ENCODE measurements at regions not wholly inside any gene's neighbourhood (a gene's known extent, or its start where the extent isn't known, plus 50 kb on each side); places are given as distances from the start of the nearest gene placed in this dataset.
A peak's percentile ranks its signal among the peaks of the same experiment; 100 is the strongest.

DNA sequence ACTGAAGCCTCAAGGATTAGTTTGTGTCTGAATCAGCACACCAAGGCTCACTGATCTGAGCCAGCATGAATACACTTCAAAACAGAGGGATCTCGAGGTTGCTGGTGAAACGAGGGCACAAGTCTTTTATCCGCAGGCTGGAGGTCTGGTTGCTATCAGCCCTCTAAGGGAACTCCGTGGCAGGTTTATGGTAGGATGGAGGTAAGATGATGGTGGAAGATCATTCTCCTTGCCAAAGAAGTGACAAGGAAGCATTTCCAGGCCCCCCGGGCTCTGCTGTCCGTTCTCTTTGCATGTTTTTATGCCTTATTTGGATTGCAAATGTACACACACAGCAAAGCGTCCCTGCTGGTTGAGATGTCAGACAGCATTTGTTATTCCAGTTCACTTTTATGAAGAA, 268.3 kb downstream of the ARHGAP12 start:
- ATAC-seq (no peak), DNase-seq (no peak)
- intact Hi-C loops (cut with micrococcal nuclease) = no loop called here

DNA sequence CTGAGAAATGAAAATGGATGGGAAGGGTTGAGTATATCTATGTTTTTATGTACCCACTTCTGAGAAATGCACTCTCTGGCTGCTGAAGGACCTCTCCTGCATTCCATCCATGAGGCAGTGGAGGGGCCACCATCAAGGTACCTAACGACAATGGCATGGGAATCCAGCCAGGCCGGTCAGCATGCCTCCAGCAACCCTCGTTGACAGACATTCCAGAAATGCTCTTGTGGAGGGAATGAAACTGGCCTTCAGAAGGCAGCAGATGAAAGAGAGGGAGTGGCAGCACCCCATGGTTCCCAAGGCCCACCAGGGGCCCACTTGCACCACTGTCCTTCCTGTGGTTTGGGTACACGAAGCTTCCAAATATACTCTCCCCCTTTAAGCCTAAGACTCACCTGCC, 269.0 kb downstream of the ARHGAP12 start:
- DNase-seq = no peak
- no peak for ATAC-seq
- intact Hi-C loops (cut with micrococcal nuclease) = no loop called here

DNA sequence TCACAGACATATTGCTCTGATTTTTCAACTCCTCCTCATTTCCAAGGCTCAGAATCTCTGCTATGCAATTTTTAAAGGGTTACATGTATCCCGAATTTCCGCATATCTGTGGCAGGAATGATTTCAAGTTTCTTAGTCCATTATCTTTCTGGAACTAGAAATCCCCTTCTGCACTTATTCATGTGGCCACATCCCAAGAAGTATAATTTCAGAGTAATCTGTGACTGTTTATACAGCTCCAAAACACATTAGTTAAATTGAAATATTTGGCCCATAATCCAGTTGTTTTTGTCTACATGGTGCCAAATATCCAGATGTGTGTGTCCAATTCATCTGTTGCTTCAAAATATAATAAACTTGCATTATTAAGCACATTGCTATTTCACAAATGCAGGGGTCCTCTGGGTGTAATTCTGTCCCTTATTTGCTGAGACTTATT, 271.2 kb downstream of the ARHGAP12 start:
- DNase-seq (no peak), ATAC-seq (peak; percentile 79)
- intact Hi-C loops (cut with micrococcal nuclease) = no loop called here

DNA sequence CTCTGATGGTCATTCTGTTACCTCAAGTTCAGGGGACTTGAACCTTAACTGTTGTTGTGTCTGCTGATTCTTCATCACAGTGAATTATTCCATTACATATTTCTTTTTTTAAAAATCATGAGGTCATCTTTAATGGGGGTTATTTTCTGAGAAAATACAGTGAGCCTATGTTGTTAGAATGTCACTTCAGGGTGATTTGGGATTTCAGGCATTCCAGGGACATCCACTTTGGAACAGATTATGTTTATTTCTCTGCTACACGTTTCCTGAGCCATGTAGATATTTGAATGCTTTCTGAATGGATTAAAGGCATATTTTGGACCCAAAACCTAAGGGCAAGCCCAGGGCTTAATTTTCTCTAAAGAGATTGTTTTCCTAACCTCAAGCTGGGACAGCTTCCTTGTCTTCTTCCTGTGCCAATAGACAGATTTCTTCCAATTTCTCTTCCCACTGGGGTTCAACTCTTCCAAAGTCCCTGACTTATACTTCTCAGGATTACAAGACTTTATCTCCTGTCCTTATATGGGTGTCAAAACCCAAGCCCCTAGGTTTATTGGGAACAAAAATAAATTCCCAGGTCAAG, 271.7 kb downstream of the ARHGAP12 start:
- ATAC-seq (peak; percentile 88), DNase-seq (no peak)
- intact Hi-C loops (cut with micrococcal nuclease) = no loop called here

DNA sequence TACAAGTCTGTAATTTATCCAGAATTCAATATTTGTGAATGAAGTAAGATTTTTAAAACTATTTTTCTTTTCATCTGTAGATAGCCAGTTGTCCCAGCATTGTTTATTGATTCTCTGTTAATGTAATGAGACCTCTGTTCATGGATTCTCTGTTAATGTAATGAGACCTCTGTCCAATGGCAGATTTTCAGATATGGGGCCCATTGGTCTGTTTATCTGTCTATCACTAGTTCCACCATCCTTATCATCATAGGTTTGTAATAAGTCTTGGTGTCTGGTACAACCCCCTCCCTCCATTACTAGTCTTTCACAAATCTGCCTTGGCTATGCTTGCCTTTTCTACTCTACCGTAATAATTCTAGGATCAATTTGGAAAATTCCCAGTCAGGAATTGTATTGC, 276.6 kb downstream of the ARHGAP12 start:
- intact Hi-C loops (cut with micrococcal nuclease) = no loop called here

DNA sequence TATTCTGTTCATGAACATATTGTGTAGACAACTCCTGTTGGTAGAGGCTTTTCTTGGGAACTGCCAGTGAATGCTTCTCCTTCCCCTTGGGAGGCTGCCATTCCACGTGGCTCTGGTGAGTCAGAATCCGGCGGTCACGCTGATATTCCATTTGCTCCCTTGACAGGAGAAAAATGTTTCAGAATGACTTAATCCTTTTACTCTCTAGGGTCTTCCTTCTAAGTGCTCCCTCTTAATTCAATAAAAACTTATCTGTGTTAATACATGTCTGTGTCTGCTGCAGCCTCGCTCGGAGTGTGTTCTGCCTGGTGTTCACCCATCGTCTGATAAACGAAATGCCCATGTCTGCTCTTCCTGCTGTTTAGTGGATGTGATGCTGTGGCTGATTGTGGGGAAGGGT, 278.6 kb downstream of the ARHGAP12 start:
- intact Hi-C loops (cut with micrococcal nuclease) = no loop called here
- ATAC-seq (peak; percentile 94), DNase-seq (peak; percentile 80)

More for the DNA sequence above, 276.6 kb downstream of the ARHGAP12 start:
- DNase-seq (no peak), ATAC-seq (no peak)

DNA sequence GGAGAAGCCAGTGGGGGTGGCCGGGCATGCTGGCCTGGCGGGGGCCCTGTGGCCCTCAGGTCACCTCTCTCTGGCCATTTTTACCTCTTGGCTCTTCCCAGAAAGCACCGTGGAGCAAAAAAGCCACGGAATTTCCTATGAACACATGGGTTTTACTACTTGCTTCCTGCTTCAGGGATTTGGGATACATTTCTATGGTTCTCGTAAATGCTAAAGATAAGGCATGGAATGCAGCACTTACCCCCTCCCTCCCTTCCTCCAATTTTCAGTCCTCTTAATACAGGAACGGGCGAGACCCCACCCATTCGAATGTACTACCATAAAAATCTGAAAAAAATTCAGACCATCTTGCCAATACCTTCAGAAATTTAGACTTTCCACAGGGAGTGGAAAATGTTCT, 279.7 kb downstream of the ARHGAP12 start:
- DNase-seq (no peak), ATAC-seq (no peak)
- intact Hi-C loops (cut with micrococcal nuclease) = no loop called here

DNA sequence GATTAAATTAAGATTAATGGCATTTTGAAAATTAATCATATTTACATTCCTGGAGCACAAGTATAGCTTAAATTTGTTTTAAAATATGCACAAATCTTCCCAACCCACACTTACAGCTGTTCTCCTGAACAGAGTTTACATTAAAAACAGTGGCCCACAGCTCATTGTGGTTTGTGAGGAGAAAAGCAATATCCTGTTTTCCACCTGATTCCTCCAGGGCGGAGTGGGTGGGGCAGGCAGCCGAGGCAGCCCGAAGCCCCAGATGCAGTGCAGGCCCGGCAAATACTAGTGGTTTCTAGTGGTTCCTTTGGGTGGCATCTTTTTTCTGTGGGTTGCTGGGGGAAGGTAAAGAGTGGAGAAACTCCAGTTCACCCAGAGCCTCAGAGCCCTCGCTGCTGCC, 280.8 kb downstream of the ARHGAP12 start:
- ATAC-seq (no peak), DNase-seq (no peak)
- intact Hi-C loops (cut with micrococcal nuclease) = no loop called here

DNA sequence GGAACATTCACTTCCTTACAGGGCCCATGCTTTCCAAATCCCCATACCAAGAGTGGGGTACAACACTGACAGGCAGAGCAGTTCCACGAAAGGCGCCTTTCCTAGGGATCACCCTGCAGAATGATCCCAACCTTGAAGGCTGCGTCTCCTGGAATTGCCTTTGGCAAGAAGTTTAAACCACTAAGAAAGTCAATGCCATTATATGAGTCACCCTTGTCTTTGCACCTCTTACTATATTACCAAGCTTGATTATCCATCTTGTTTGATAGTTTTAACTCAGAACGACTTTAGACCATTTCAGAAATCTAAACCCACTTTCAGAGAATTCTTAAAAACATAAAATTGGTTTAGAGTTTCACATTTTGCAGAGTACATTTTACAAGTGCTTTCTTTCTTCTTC, 282.1 kb downstream of the ARHGAP12 start:
- no peak for ATAC-seq
- no peak for DNase-seq
- intact Hi-C loops (cut with micrococcal nuclease) = no loop called here

DNA sequence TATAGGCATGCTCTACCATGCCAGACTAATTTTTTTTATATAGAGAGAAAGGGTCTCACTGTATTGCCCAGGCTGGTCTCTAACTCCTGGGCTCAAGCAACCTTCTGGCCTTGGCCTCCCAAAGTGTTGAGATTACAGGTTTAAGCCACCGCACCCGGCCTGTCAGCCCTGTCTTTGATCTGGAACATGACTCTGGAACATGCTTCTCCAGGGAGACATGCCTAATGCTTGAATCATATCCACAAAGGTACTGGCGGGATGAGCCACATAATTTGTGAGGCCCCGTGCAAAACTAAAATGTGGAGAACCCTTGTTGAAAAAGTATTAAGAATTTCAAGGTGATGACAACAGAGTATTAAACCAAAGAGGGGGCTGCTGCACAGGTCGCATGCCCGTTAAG, 282.8 kb downstream of the ARHGAP12 start:
- no peak for ATAC-seq
- no peak for DNase-seq
- intact Hi-C loops (cut with micrococcal nuclease) = no loop called here

DNA sequence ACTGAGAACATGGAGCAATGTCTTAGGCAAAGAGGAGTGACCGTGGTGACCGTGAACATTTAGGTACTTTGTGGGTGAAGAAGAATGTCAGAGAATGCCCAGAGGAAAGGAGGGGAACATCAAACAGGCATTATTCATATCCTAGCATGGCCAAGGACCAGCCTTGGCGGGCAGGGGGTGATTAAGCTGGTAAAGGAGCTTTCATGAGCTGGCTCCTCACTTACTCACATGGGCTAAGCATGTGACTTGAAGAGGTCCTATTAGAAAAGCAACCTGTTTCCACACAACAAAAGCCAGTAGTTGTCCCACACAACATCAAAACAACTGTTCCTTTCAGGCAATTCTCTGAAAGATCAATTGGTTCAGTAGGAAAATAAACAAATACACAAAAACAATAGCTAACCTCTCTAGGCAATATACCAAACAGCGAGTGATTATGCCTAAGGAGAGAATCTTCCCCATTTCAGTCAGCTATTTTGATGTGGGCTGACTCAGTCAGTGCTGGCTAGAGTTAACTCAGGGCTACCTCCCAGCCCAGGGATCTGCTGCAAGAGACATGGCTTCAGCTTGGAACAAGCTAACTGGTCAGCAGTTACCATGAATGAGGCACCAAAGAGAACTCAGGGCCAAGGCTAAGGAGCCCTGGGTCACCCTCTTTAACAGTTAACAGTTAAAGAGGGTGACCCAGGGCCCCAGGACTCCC, 283.5 kb downstream of the ARHGAP12 start:
- ATAC-seq (no peak), DNase-seq (no peak)
- intact Hi-C loops (cut with micrococcal nuclease) = no loop called here

DNA sequence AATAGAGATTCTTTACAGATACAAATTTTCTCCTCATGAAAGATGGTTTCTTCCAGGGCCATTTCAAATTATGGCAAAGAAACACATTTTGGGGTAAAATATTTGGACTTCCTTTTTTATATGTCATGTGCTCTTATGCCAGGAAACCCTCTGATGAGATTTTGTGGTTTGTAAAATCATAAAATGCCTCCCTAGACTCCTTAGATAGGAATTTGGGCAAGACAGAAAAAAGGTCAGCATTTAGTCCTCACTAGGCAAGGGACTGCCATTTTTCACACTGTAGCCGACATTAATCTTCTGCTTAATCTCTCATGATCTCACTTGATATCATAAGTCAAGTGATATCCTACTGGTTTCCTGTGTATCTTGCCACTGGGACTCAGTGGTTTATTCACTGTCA, 286.4 kb downstream of the ARHGAP12 start:
- no peak for DNase-seq
- intact Hi-C loops (cut with micrococcal nuclease) = no loop called here
- ATAC-seq = no peak

DNA sequence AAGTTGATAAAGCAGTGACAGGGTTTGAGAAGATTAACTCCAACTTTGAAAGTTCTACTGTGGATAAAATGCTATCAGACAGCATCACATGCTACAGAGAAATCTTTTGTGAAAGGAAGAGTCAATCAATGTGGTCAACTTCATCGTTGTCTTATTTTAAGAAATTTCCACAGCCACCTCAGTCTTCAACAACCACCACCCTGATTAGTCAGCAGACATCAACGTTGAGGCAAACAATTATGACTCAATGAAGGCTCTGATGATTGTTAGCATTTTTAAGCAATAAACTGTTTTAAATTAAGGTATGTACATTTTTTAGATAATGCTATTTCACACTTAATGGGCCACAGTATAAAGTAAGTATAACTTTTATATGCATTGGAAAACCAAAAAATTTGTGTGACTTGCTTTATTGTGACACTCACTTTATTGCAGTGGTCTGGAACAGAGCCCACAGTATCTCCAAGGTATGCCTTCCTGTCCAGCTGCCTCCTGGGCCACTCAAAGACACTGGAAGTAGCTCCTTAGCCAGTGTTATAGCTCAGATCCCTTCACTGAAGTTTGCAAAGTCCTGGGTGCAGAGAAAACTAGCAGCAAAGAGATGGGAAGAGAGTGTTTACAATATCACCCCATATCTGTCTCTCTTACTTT, 293.1 kb downstream of the ARHGAP12 start:
- DNase-seq (no peak), ATAC-seq (no peak)
- intact Hi-C loops (cut with micrococcal nuclease) = no loop called here

DNA sequence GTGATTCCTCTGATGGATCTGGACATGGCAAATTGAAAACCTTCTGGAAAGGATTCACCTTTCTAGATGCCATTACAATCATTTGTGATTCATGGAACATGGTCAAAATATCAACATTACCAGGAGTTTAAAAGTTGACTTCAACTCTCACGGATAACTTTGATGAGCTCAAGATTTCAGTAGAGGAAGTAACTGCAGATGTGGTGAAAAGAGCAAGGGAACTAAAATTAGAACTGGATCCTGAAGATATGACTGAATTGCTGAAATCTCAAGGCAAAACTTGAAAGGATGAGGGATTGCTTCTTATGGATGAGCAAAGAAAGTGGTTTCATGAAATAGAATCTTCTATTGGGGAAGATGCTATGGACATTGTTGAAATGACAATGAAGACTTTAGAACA, 293.6 kb downstream of the ARHGAP12 start:
- DNase-seq = no peak
- intact Hi-C loops (cut with micrococcal nuclease) = no loop called here
- ATAC-seq = no peak

DNA sequence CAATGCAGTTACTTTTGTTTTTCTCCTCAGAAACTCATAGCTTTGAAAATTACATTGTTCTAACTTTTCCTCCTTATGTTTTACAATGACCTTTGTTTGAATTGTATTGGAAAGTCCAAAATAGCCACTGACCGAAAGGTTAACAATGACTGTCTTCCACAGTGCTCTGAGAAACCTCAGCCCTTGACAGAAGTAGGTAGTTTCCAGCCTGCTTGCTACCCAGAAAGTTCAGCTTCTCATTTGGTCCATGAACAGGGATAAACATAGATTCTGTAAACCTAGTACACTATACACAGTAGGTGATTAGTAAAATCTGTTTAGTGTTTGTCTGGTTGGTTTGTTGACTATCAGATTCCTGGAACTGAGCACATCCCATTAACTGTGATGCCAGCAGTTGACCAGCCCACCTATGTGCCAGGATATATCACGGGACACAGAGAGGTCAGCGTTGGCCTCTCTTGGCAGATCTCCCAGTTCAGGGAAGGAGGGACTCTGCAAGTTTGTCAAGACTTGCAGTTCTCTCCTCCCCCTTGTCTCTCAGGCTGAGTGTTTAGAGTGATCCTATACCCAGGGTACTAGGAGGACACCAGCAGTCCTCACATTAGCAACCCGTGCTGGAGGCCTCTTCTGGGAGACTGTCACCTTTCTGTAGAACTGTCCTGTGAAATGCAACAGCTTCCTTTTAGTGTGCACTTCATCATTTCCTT, 297.6 kb downstream of the ARHGAP12 start:
- ATAC-seq (peak; percentile 91), DNase-seq (no peak)
- intact Hi-C loops (cut with micrococcal nuclease) = loop anchor here (5.0 kb wide), 1 partner anchor 51 kb away; no protein-coding TSS in a partner anchor

DNA sequence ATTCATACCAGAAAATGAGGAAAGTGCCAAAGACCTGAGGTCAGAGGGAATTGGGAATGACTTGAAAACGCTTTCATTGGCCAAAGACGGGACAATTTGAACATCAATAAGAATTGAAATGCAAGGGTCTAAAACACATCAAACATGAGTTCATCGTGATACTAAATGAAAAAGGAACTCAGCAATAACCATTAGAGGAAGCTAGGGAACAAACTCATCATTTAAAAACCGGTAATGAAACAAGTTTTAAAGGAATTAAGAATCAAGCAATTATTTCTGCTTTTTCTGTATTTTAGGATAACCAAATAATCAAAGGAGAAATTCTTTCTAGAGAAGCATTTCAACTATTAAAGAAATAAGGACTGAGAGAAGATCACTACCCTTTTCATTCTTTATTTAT, 303.1 kb downstream of the ARHGAP12 start:
- ATAC-seq (no peak), DNase-seq (no peak)
- intact Hi-C loops (cut with micrococcal nuclease) = no loop called here

DNA sequence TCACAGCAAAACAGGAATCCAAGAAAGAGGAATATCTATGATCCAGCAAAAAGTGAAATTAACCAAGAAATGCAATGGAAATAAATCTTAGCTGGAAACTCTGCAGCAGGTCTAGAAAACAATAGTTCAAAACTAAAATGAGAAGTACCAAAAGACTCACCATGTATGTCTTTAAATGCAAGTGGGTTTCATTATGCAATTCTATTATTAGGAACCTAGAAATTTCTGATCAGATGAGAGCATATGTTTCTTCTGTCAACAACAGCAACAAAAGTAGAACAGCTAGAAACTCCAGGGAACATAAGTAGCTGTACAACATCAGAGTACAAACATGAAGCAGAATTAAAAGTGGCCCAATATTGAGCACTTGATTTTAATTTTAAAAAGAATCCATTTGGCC, 304.0 kb downstream of the ARHGAP12 start:
- ATAC-seq (no peak), DNase-seq (no peak)
- intact Hi-C loops (cut with micrococcal nuclease) = no loop called here

DNA sequence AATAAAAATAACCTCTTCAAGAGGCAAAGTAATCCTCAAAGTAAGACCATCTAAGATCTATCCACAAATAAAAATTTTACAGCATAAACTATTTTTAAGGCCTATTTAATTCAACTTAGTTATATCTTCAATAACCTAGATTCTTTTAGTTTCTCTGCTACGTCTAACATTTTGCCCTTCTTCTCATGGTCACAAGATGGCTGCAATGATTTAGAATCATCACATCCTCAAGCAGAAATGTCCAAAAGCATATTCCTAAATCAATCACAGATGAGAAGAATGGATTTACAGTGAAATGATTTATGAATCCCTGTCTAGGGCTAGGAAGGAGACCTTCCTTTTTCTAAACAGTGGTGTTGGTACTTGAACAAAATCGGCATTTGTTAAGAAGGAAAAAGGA, 304.7 kb downstream of the ARHGAP12 start:
- intact Hi-C loops (cut with micrococcal nuclease) = no loop called here
- ATAC-seq (no peak), DNase-seq (no peak)

DNA sequence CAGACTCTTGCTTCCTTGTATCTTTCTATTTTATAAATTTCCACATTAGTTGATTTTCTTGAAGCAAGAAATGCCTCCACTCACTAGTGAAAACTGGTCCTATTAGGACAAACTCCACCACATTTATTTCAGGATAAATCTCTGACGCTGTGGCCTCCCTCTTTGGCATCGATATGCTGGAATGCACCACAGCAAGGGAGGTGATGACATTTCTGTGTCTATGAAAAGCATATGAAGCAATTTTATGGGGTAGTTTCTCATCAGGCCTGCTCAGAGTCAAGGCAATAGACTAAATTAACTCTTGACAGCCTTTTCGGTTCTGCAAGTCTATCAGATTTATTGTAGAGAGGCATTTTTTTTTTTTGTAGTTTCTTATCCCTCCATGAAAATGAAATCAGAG, 304.4 kb downstream of the ZEB1 start:
- intact Hi-C loops (cut with micrococcal nuclease) = no loop called here
- DNase-seq = no peak
- peak; percentile 46 for ATAC-seq

DNA sequence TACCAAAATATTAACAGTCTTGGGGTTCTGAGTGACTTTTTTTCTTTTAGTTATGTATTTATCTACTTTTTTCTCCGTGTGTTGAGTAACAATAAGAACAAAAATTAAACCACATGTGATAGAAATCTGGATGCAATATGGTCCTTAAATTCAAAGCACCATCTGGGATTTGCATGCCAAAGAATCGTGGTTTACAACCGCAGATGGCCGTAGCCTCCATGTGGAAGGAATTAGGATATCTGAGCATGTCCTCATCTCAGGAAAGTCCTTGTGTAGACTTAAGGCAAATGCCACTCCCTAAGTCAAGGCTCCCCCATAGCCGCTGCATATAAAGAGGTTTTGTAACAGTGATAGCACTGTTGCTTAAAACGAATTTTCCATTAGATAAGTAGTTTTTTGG, 304.0 kb downstream of the ZEB1 start:
- DNase-seq (no peak), ATAC-seq (peak; percentile 36)
- intact Hi-C loops (cut with micrococcal nuclease) = no loop called here

Data from left ventricle myocardium superior (tissue), 1 donor.